GM12892 (cell line): ENCODE measurements at regions not wholly inside any gene's neighbourhood (a gene's known extent, or its start where the extent isn't known, plus 50 kb on each side); places are given as distances from the start of the nearest gene placed in this dataset.

Experiments used
- POLR2A ChIP-seq: IDR thresholded peaks from 2 replicates; pipeline ENCODE4 v1.6.1; 2011; ENCODE audit warnings: low read depth, low read length, control low read depth
- POLR2AphosphoS5 ChIP-seq: IDR thresholded peaks from 2 replicates; pipeline ENCODE4 v1.6.1; 2011; ENCODE audit warnings: low read depth, low read length, control low read depth
- TAF1 ChIP-seq: IDR thresholded peaks from 2 replicates; pipeline ENCODE4 v1.6.1; 2011; ENCODE audit warnings: low read depth, mild to moderate bottlenecking, control low read depth, low read length, borderline replicate concordance

DNA sequence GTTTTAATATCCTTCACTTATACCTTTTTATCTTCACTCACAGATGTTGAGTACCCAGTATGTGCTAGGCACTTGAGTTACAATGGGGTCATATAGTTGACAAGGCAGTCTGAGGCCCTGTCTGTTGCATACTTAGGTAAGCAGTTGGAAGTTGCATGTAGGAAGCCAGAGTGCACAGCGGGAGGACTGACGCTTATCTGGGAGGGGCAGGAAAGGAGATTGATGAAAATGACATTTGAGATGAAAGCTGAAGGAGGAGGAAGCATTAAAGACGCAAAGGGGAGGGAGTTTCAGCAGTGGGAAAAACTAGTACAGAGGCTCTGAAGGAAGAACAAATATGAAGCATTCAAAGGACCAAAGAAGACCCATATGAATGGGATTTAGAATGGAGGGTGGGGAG is 266.2 kb downstream of the HTR7 start:
- TF ChIP-seq POLR2A (no peak), POLR2AphosphoS5 (no peak), TAF1 (no peak)
